OCI-LY3 (cell line): ENCODE measurements at regions not wholly inside any gene's neighbourhood (a gene's known extent, or its start where the extent isn't known, plus 50 kb on each side); places are given as distances from the start of the nearest gene placed in this dataset.
"Not testable (repeated sequence)": the region's sequence is repeated elsewhere in the genome, so short reads cannot be mapped to it uniquely, and the experiment has no call there.

Experiments used
- H2AFZ ChIP-seq: fragments of 200-600, 300-600 bp; shearing (Covaris generic); 2 replicates; pipeline ENCODE4 v1.6.0; 2014; ENCODE audit warnings: antibody characterized with exemption, low read depth, low read length
- H3K27ac ChIP-seq: fragments of 200-600, 300-600 bp; sonication (generic); 2 replicates; pipeline ENCODE4 v1.5.1; 2014; ENCODE audit warnings: mild to moderate bottlenecking, low read length, moderate library complexity, mixed read lengths
- H3K27me3 ChIP-seq: fragments of 200-600, 300-600 bp; sonication (generic); 2 replicates; pipeline ENCODE4 v1.6.1; 2014; ENCODE audit warnings: low read depth, low read length, mixed read lengths
- H3K36me3 ChIP-seq: fragments of 200-600, 300-600 bp; sonication (generic); replicated peaks from 2 replicates; pipeline ENCODE3; 2014; ENCODE audit warnings: low read depth, low read length, mixed read lengths
- H3K4me1 ChIP-seq: fragments of 300-600, 200-600 bp; sonication (generic); 2 replicates; pipeline ENCODE4 v1.6.1; 2014; ENCODE audit warnings: low read length, mixed read lengths
- H3K4me2 ChIP-seq: fragments of 200-600, 300-600 bp; sonication (generic); 2 replicates; pipeline ENCODE4 v1.6.1; 2014; ENCODE audit warnings: low read length, mixed read lengths
- H3K4me3 ChIP-seq: fragments of 300-600, 200-600 bp; sonication (generic); 2 replicates; pipeline ENCODE4 v1.5.1; 2014; ENCODE audit warnings: antibody characterized with exemption, mild to moderate bottlenecking, low read length, moderate library complexity
- H3K79me2 ChIP-seq: fragments of 300-600, 200-600 bp; shearing (Covaris generic); 2 replicates; pipeline ENCODE4 v1.6.1; 2014; ENCODE audit warnings: mild to moderate bottlenecking, low read length, mixed read lengths
- H3K9ac ChIP-seq: fragments of 300-600, 200-600 bp; shearing (Covaris generic); 2 replicates; pipeline ENCODE4 v1.6.0; 2014; ENCODE audit warnings: mild to moderate bottlenecking, low read length, moderate library complexity
- H3K9me3 ChIP-seq: fragments of 200-600, 300-600 bp; shearing (Covaris generic); 2 replicates; pipeline ENCODE4 v1.6.1; 2014; ENCODE audit warnings: low read length, mixed read lengths; ENCODE audit not compliant: insufficient read depth
- H4K20me1 ChIP-seq: fragments of 200-600, 300-600 bp; sonication (generic); 2 replicates; pipeline ENCODE4 v1.6.1; 2016; ENCODE audit warnings: low read length, mixed read lengths; ENCODE audit not compliant: insufficient read depth
- EZH2phosphoT487 ChIP-seq: fragments of 200-600 bp; shearing (Covaris generic); IDR thresholded peaks from 2 replicates; pipeline ENCODE4 v1.6.1; 2018; ENCODE audit warnings: antibody characterized with exemption, mixed run types, low read depth
- TF ChIP-seq, protein P1 (sequence below): fragments of 200-600, 300-600 bp; sonication (generic); IDR thresholded peaks from 2 replicates; pipeline ENCODE4 v1.5.1; 2014; ENCODE audit warnings: antibody characterized with exemption, low read length, low read depth

DNA sequence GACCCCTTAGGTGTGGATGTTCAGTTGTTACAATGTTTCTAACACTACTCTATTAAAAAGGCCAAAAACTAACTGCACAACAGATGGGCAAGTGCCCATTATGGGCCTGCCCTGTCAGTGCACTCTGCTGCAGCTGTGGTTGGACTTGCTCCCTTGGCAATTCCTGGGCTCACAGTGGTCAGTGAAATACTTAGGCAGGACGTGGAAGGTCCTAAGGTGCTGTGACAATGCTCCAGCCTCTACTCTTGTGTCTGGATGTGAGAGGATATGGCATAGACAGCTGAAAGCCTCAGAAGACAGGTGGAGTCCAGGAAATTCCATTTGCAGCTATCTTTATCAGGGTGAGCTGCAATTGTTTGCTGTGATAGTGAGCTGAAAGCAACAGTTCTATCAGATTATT lies 136.5 kb upstream of the OLIG3 start:
- H3K4me1 ChIP-seq: peaks cover 7% of the 10 kb centered on the region
- H3K4me3 ChIP-seq: no peak overlapping the region
- no peaks in the 10 kb centered on the region for H3K27me3 ChIP-seq
- H3K4me2 ChIP-seq: no peak overlapping the region
- H3K27ac ChIP-seq: no peak overlapping the region
- no peaks in the 10 kb centered on the region for H3K79me2 ChIP-seq
- H3K9me3 ChIP-seq: no peaks in the 10 kb centered on the region
- no peaks in the 10 kb centered on the region for H3K36me3 ChIP-seq
- H4K20me1 ChIP-seq: no peaks in the 10 kb centered on the region
- no peak overlapping the region for H2AFZ ChIP-seq
- H3K9ac ChIP-seq: no peak overlapping the region
- TF ChIP-seq EZH2phosphoT487: no peak
- TF ChIP-seq, protein P1, sequence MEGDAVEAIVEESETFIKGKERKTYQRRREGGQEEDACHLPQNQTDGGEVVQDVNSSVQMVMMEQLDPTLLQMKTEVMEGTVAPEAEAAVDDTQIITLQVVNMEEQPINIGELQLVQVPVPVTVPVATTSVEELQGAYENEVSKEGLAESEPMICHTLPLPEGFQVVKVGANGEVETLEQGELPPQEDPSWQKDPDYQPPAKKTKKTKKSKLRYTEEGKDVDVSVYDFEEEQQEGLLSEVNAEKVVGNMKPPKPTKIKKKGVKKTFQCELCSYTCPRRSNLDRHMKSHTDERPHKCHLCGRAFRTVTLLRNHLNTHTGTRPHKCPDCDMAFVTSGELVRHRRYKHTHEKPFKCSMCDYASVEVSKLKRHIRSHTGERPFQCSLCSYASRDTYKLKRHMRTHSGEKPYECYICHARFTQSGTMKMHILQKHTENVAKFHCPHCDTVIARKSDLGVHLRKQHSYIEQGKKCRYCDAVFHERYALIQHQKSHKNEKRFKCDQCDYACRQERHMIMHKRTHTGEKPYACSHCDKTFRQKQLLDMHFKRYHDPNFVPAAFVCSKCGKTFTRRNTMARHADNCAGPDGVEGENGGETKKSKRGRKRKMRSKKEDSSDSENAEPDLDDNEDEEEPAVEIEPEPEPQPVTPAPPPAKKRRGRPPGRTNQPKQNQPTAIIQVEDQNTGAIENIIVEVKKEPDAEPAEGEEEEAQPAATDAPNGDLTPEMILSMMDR: no peak

DNA sequence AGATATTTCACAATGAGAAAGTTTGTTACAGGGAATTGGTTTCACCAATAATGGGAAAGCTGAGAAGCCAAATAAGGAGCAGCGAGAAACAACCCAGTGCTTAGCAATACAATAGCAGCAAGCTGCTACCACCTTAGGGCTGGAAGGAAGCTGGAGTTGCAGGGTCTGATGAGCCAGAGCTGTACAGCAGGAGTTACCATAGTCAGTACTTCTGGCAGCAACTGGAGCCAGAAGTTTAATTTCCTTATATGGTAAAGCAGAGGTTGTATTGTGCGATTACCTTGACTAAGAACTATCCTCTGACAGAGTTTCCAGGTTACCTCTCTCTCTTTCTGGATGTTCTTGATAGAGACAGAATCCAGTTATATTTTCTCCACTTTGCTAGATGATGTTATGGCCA lies 137.1 kb upstream of the OLIG3 start:
- Histone ChIP-seq H3K9ac (no peak overlapping the region), H3K4me1 (peaks cover 7% of the 10 kb centered on the region), H4K20me1 (no peaks in the 10 kb centered on the region), H3K4me3 (no peak overlapping the region), H3K36me3 (no peaks in the 10 kb centered on the region), H3K27me3 (no peaks in the 10 kb centered on the region), H3K9me3 (no peaks in the 10 kb centered on the region), H3K4me2 (no peak overlapping the region), H3K79me2 (no peaks in the 10 kb centered on the region), H3K27ac (no peak overlapping the region), H2AFZ (no peak overlapping the region)
- no peak for TF ChIP-seq EZH2phosphoT487
- TF ChIP-seq, protein P1: no peak

DNA sequence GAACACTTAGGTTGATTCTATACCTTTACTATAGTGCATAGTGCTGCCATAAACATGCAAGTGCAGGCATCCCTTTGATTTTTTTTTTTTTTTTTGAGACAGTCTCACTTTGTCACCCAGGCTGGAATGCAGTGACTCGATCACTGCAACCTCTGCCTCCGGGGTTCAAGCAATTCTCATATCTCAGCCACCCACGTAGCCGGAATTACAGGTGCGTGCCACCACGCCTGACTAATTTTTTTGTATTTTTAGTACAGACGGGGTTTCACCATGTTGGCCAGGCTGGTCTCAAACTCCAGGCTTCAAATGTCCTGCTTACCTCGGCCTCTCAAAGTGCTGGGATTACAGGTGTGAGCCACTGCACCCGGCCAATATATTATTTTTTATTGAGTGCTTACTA lies 140.0 kb upstream of the OLIG3 start:
- not testable (repeated sequence) for H3K9me3 ChIP-seq, H2AFZ ChIP-seq, H3K27ac ChIP-seq, H3K36me3 ChIP-seq, H3K4me1 ChIP-seq, H3K9ac ChIP-seq, H3K79me2 ChIP-seq, H3K4me2 ChIP-seq, H3K27me3 ChIP-seq, H3K4me3 ChIP-seq, H4K20me1 ChIP-seq

DNA sequence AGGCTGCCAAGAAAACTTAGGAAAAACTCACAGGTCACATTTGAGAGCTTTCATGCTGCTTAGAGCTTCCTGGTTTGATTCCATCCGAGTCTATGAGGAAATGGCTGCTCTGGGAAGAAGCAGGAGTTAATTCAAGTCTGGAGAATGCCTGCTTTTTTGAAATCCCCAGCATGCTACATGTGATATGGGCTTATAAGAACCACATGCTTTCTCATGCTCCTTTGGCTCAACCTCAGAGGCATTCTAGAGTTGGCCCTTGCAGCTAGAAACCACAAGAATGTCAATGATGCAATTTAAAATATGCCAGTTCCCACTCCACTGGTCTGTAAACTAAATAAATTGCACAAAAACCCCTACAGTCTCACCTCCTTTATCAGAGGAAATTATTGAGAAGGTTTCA lies 142.9 kb upstream of the OLIG3 start:
- Histone ChIP-seq H3K27me3 (no peaks in the 10 kb centered on the region), H3K4me1 (peaks cover 9% of the 10 kb centered on the region), H3K4me2 (no peak overlapping the region), H2AFZ (no peak overlapping the region), H3K4me3 (no peak overlapping the region), H3K36me3 (no peaks in the 10 kb centered on the region), H3K9me3 (no peaks in the 10 kb centered on the region), H3K27ac (no peak overlapping the region), H4K20me1 (no peaks in the 10 kb centered on the region), H3K9ac (no peak overlapping the region), H3K79me2 (no peaks in the 10 kb centered on the region)
- no peak for TF ChIP-seq EZH2phosphoT487
- TF ChIP-seq, protein P1: no peak
